H1 (cell line): ENCODE measurements at regions not wholly inside any gene's neighbourhood (a gene's known extent, or its start where the extent isn't known, plus 50 kb on each side); places are given as distances from the start of the nearest gene placed in this dataset.

Source experiments
- CTCF ChIA-PET: fragments of 300-600 bp; sonication (Branson Sonifier 250); formaldehyde crosslinking; loops from one replicate; lab custom pipeline; 2021; ENCODE audit not compliant: partially characterized antibody; lab: Charles Lee
- POLR2A ChIA-PET: fragments of 300-600 bp; sonication (Branson Sonifier 250); formaldehyde crosslinking; loops from one replicate; lab custom pipeline; 2021; ENCODE audit warnings: inconsistent platforms; ENCODE audit not compliant: partially characterized antibody; lab: Charles Lee
- DNase-seq, 2 experiments: peaks; one replicate each; pipeline versions ENCODE4 v3.0.0 to v3.0.0-alpha.2; 2010 to 2022; ENCODE audit warnings: low spot score in 2 of 2, low read depth in 1 of 2, mixed read lengths in 1 of 2
- FAIRE-seq: peaks from 2 replicates; lab custom pipeline; 2011; peaks lifted over from hg19 to GRCh38; lab: Jason Lieb, UNC
- H2AFZ ChIP-seq: 2 replicates; pipeline ENCODE4 v1.8.1; 2012; ENCODE audit warnings: low read length, inconsistent platforms
- H2AK5ac ChIP-seq: 2 replicates; pipeline ENCODE4 v1.6.1; 2013; ENCODE audit warnings: low read depth, low read length
- H2BK120ac ChIP-seq: replicated peaks from 2 replicates; pipeline ENCODE3; 2013; ENCODE audit warnings: low read depth, low read length, inconsistent platforms
- H2BK12ac ChIP-seq: 2 replicates; pipeline ENCODE4 v1.6.1; 2013; ENCODE audit warnings: low read depth, low read length
- H2BK15ac ChIP-seq: 2 replicates; pipeline ENCODE4 v1.6.1; 2013; ENCODE audit warnings: low read length
- H2BK20ac ChIP-seq: 2 replicates; pipeline ENCODE4 v1.6.1; 2013; ENCODE audit warnings: low read length
- H2BK5ac ChIP-seq: 2 replicates; pipeline ENCODE4 v1.6.1; 2013; ENCODE audit warnings: low read depth, low read length
- H3K14ac ChIP-seq: 2 replicates; pipeline ENCODE4 v1.6.1; 2013; ENCODE audit warnings: inconsistent platforms; ENCODE audit not compliant: insufficient read length
- H3K18ac ChIP-seq: 2 replicates; pipeline ENCODE4 v1.6.1; 2013; ENCODE audit warnings: low read length; ENCODE audit errors: extremely low read depth
- H3K23ac ChIP-seq: 2 replicates; pipeline ENCODE4 v1.6.1; 2013; ENCODE audit warnings: inconsistent platforms; ENCODE audit not compliant: insufficient read length
- H3K23me2 ChIP-seq: 2 replicates; pipeline ENCODE4 v1.6.1; 2013; ENCODE audit warnings: low read depth, low read length
- H3K27ac ChIP-seq: 2 replicates; pipeline ENCODE4 v1.6.1; 2011; ENCODE audit warnings: low read depth, low read length, inconsistent platforms
- H3K27me3 ChIP-seq, 4 experiments: replicated peaks in 1 of 4; 1 replicate in 1 of 4; 2 replicates in 3 of 4; pipeline versions ENCODE4 v1.6.1 to v1.8.1; 2011 to 2013; ENCODE audit warnings: low read length in 3 of 4, mild to moderate bottlenecking in 3 of 4, inconsistent platforms in 2 of 4, mixed read lengths in 2 of 4, moderate library complexity in 1 of 4; ENCODE audit not compliant: control insufficient read depth in 3 of 4, insufficient read depth in 3 of 4; ENCODE audit errors: extremely low read depth in 1 of 4
- H3K36me3 ChIP-seq, 4 experiments: 2 replicates each; pipeline versions ENCODE4 v1.6.1 to v1.8.1; 2011 to 2013; ENCODE audit warnings: mild to moderate bottlenecking in 4 of 4, low read length in 3 of 4, moderate library complexity in 2 of 4, control low read depth in 1 of 4, inconsistent platforms in 1 of 4; ENCODE audit not compliant: insufficient read depth in 4 of 4, control insufficient read depth in 2 of 4
- H3K4ac ChIP-seq: replicated peaks from 2 replicates; pipeline ENCODE3; 2013; ENCODE audit warnings: low read length, low read depth, mixed read lengths, inconsistent platforms; ENCODE audit not compliant: insufficient read length
- H3K4me1 ChIP-seq, 4 experiments: replicated peaks in 1 of 4; 1 replicate in 1 of 4; 2 replicates in 3 of 4; pipeline versions ENCODE4 v1.6.1 to v1.8.1; 2011 to 2013; ENCODE audit warnings: low read length in 3 of 4, inconsistent platforms in 2 of 4, mixed read lengths in 1 of 4; ENCODE audit not compliant: insufficient read depth in 4 of 4, control insufficient read depth in 3 of 4
- H3K4me2 ChIP-seq, 2 experiments: 2 replicates each; pipeline versions ENCODE4 v1.6.1 to v1.8.1; 2011 to 2013; ENCODE audit warnings: low read depth in 2 of 2, low read length in 2 of 2, control low read depth in 1 of 2, inconsistent platforms in 1 of 2, mild to moderate bottlenecking in 1 of 2; ENCODE audit not compliant: insufficient read depth in 1 of 2
- H3K4me3 ChIP-seq, 4 experiments: fragments of 200-600, 300-600 bp in 1 of 4; sonication (generic), shearing (Covaris generic), sonication (Bioruptor Twin) in 1 of 4; 2 replicates each; pipeline versions ENCODE4 v1.5.1 to v1.8.1; 2011 to 2016; ENCODE audit warnings: low read length in 4 of 4, low read depth in 3 of 4, control low read depth in 2 of 4, inconsistent platforms in 2 of 4, mild to moderate bottlenecking in 2 of 4, mixed read lengths in 1 of 4, moderate library complexity in 1 of 4; ENCODE audit not compliant: insufficient read depth in 2 of 4; ENCODE audit errors: extremely low read depth in 1 of 4
- H3K56ac ChIP-seq: replicated peaks from 2 replicates; pipeline ENCODE3; 2013; ENCODE audit warnings: low read depth, mild to moderate bottlenecking, mixed read lengths, low read length, inconsistent platforms; ENCODE audit not compliant: insufficient read length
- H3K79me1 ChIP-seq: 2 replicates; pipeline ENCODE4 v1.6.1; 2013; ENCODE audit warnings: low read depth, low read length, control low read depth
- H3K79me2 ChIP-seq, 2 experiments: 2 replicates each; pipeline versions ENCODE4 v1.6.1 to v1.8.1; 2012 to 2013; ENCODE audit warnings: low read length in 2 of 2, mild to moderate bottlenecking in 2 of 2, inconsistent platforms in 1 of 2; ENCODE audit not compliant: insufficient read depth in 2 of 2, control insufficient read depth in 1 of 2
- H3K9ac ChIP-seq, 4 experiments: replicated peaks in 1 of 4; 1 replicate in 1 of 4; 2 replicates in 3 of 4; pipeline versions ENCODE4 v1.6.1 to v1.8.1; 2011 to 2013; ENCODE audit warnings: low read depth in 3 of 4, low read length in 3 of 4, control low read depth in 2 of 4, mild to moderate bottlenecking in 2 of 4, moderate library complexity in 2 of 4, inconsistent platforms in 1 of 4; ENCODE audit errors: extremely low read depth in 1 of 4
- H3K9me3 ChIP-seq, 2 experiments: 2 replicates each; pipeline versions ENCODE4 v1.6.1 to v1.8.1; 2012 to 2013; ENCODE audit warnings: mild to moderate bottlenecking in 2 of 2, moderate library complexity in 2 of 2, control low read depth in 1 of 2, inconsistent platforms in 1 of 2, low read depth in 1 of 2, low read length in 1 of 2, mixed read lengths in 1 of 2; ENCODE audit not compliant: insufficient read depth in 2 of 2
- H4K20me1 ChIP-seq, 2 experiments: replicated peaks in 1 of 2; 2 replicates each; pipeline versions ENCODE3 to v1.8.1; 2011 to 2013; ENCODE audit warnings: inconsistent platforms in 2 of 2, low read length in 2 of 2, mild to moderate bottlenecking in 1 of 2; ENCODE audit not compliant: insufficient read depth in 2 of 2, control insufficient read depth in 1 of 2
- H4K5ac ChIP-seq: 2 replicates; pipeline ENCODE4 v1.6.1; 2013; ENCODE audit warnings: low read length, low read depth, mixed read lengths, inconsistent platforms; ENCODE audit not compliant: insufficient read length
- H4K8ac ChIP-seq: 2 replicates; pipeline ENCODE4 v1.8.0; 2013; ENCODE audit warnings: mild to moderate bottlenecking, moderate library complexity, low read length, inconsistent platforms; ENCODE audit not compliant: insufficient read depth; ENCODE audit errors: extremely low read depth
- H4K91ac ChIP-seq: replicated peaks from 2 replicates; pipeline ENCODE3; 2013; ENCODE audit warnings: low read length, mixed read lengths, inconsistent platforms; ENCODE audit not compliant: insufficient read length
- CBX5 ChIP-seq: fragments of 300-800, 300-1000 bp; sonication (generic); IDR thresholded peaks from 2 replicates; pipeline ENCODE4 v1.7.1; 2016; ENCODE audit warnings: antibody characterized with exemption, low read length, low read depth
- KDM4A ChIP-seq: IDR thresholded peaks from one replicate; pipeline ENCODE4 v1.7.1; 2012; ENCODE audit warnings: low read depth, mild to moderate bottlenecking, moderate library complexity, low read length, inconsistent platforms; ENCODE audit not compliant: severe bottlenecking
- RXRA ChIP-seq: IDR thresholded peaks from 2 replicates; pipeline ENCODE4 v1.6.1; 2011; ENCODE audit warnings: low read depth, mild to moderate bottlenecking, low read length, moderate library complexity; ENCODE audit not compliant: insufficient read depth
- SP1 ChIP-seq: IDR thresholded peaks from 2 replicates; pipeline ENCODE4 v1.6.1; 2011; ENCODE audit warnings: low read depth, low read length
- WGBS, 2 experiments: shearing (Covaris generic) in 1 of 2; methylation state at CpG; one replicate each; pipeline versions ENCODE4 v1.1.6 to v1.1.7; 2013 to 2015; ENCODE audit warnings: low lambda C conversion rate in 2 of 2, mixed read lengths in 2 of 2, inconsistent platforms in 1 of 2, low coverage in 1 of 2, missing lambda C conversion rate in 1 of 2; ENCODE audit not compliant: insufficient replicate concordance in 2 of 2, insufficient coverage in 1 of 2, insufficient read length in 1 of 2; ENCODE audit errors: extremely low coverage in 1 of 2, missing lambda C conversion rate in 1 of 2; 5-methylcytosine and 5-hydroxymethylcytosine counted together

DNA sequence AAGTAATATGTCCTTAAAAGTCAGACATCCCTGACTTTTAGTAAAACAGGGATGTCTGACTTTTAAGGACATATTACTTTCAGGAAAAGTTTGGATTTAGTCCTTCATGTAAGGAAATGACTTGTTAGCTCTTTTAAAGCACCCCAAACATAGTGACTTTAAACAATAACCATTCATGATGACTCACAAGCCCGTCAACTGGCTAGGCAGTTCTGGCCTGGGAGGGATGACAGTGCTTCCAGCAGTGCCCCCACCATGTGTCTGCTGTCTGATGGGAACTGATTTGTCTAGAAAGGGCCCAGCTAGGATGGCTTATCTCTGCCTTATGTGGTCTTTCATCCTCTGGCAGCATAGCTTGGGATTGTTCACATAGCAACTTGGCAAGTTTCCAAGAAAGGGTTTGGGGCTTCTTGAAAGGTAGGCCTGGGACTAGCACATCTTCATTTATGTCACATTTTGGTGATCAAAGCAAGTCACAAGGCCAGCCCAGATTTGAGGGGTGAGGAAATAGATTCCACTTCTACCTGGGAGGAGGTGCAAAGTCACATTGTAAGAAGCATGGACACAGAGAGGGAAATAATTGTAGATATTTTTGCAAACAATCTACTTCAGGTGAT is 143.5 kb downstream of the C1orf94 start:
- TF ChIP-seq KDM4A (no peak), CBX5 (no peak), RXRA (no peak), SP1 (no peak)
- DNase-seq (no peak), FAIRE-seq (no peak)
- no peak overlapping the region for H3K9ac ChIP-seq
- no peak overlapping the region for H2BK5ac ChIP-seq
- no peak overlapping the region for H2BK20ac ChIP-seq
- H4K20me1 ChIP-seq, result no peaks in the 10 kb centered on the region
- no peak overlapping the region for H4K5ac ChIP-seq
- H2AFZ ChIP-seq, result no peak overlapping the region
- no peak overlapping the region for H3K27ac ChIP-seq
- H3K27me3 ChIP-seq, result no peaks in the 10 kb centered on the region; a peak in 1 of 7 replicates
- H2AK5ac ChIP-seq, result no peak overlapping the region
- H3K79me1 ChIP-seq, result no peaks in the 10 kb centered on the region
- H2BK12ac ChIP-seq, result no peak overlapping the region
- no peak overlapping the region for H3K4me2 ChIP-seq
- no peak overlapping the region for H4K91ac ChIP-seq
- 94% methylated on average over 1 of the region's 1 CpG; no CpG with 5 or more reads in 1 of the 2 experiments for WGBS, 2 experiments
- peaks cover 14 to 17% of the 10 kb centered on the region in 2 experiments for H3K9me3 ChIP-seq
- no peaks in the 10 kb centered on the region for H3K36me3 ChIP-seq
- H3K79me2 ChIP-seq, result no peaks in the 10 kb centered on the region
- no peak overlapping the region for H2BK120ac ChIP-seq
- no peak overlapping the region for H3K4ac ChIP-seq
- H3K14ac ChIP-seq, result no peak overlapping the region
- no peak overlapping the region for H3K23ac ChIP-seq
- no peaks in the 10 kb centered on the region for H3K23me2 ChIP-seq
- POLR2A ChIA-PET, result no interaction called here
- H4K8ac ChIP-seq, result no peak overlapping the region
- no peak overlapping the region for H2BK15ac ChIP-seq
- H3K18ac ChIP-seq, result no peak overlapping the region
- CTCF ChIA-PET, result no interaction called here
- no peaks in the 10 kb centered on the region for H3K4me1 ChIP-seq
- H3K4me3 ChIP-seq, result no peak overlapping the region
- H3K56ac ChIP-seq, result no peak overlapping the region
